SKM-1 treated with dmso at 0.1 percent for 144 hours (cell line): ENCODE measurements at regions not wholly inside any gene's neighbourhood (a gene's known extent, or its start where the extent isn't known, plus 50 kb on each side); places are given as distances from the start of the nearest gene placed in this dataset.
"Not testable (repeated sequence)": the region's sequence is repeated elsewhere in the genome, so short reads cannot be mapped to it uniquely, and the experiment has no call there.

Experiments used
- DNase-seq: peaks from one replicate; lab custom pipeline; 2025; ENCODE audit not compliant: unreplicated experiment; lab: John Stamatoyannopoulos, UW

- DNase-seq = no peak
Measured at GRCh38 chr1:203401199-203401877, 50.4 kb upstream of the FMOD start.

- no peak for DNase-seq
Measured at GRCh38 chr1:203402152-203402551, 51.2 kb upstream of the FMOD start.

GRCh38 chr1:203402629-203403337 is 51.9 kb upstream of the FMOD start:
- peak; percentile 97 for DNase-seq

- no peak for DNase-seq
Measured at GRCh38 chr1:203403586-203403985, 52.7 kb upstream of the FMOD start.

GRCh38 chr1:203404546-203404945 is 53.6 kb upstream of the FMOD start:
- no peak for DNase-seq

- no peak for DNase-seq
Measured at GRCh38 chr1:203405703-203406438, 54.9 kb upstream of the FMOD start.

GRCh38 chr1:203406446-203407045 is 55.6 kb upstream of the FMOD start:
- DNase-seq = no peak

- DNase-seq = no peak
Measured at GRCh38 chr1:203407296-203407695, 56.4 kb upstream of the FMOD start.

GRCh38 chr1:203408486-203409481 is 57.9 kb upstream of the FMOD start:
- no peak for DNase-seq

GRCh38 chr1:203410182-203410900 is 59.4 kb upstream of the FMOD start:
- DNase-seq = peak; percentile 11

- DNase-seq = not testable (repeated sequence)
Measured at GRCh38 chr1:203411431-203411830, 60.5 kb upstream of the FMOD start.

- DNase-seq = no peak
Measured at GRCh38 chr1:203419558-203419957, 56.0 kb upstream of the PRELP start.

- DNase-seq = no peak
Measured at GRCh38 chr1:203420263-203420662, 55.3 kb upstream of the PRELP start.

GRCh38 chr1:203421246-203421645 is 54.4 kb upstream of the PRELP start:
- DNase-seq = no peak

- no peak for DNase-seq
Measured at GRCh38 chr1:203422116-203422515, 53.5 kb upstream of the PRELP start.

GRCh38 chr1:203422656-203423055 is 53.0 kb upstream of the PRELP start:
- no peak for DNase-seq

GRCh38 chr1:203424285-203424684 is 51.3 kb upstream of the PRELP start:
- no peak for DNase-seq

GRCh38 chr1:203424861-203425662 is 50.5 kb upstream of the PRELP start:
- DNase-seq = no peak

- no peak for DNase-seq
Measured at GRCh38 chr1:203425663-203425975, 50.0 kb upstream of the PRELP start.
